Pancreas (tissue), 10 donors: ENCODE measurements at regions not wholly inside any gene's neighbourhood (a gene's known extent, or its start where the extent isn't known, plus 50 kb on each side); places are given as distances from the start of the nearest gene placed in this dataset.

Experiments used
- ATAC-seq, 4 donors: fragments of 200-7000 bp; cut with Tn5 transposase; one replicate each; pipeline versions ENCODE4 v1.8.0 to v1.9.1; 2020; ENCODE audit warnings: mild to moderate bottlenecking in 4 of 4, moderate library complexity in 4 of 4
- DNase-seq, 6 donors: peaks; one replicate each; pipeline ENCODE4 v3.0.0-alpha.2; 2020
- FAIRE-seq: peaks from 2 replicates; lab custom pipeline; 2012; peaks lifted over from hg19 to GRCh38; lab: Jason Lieb, UNC
- H3K27ac ChIP-seq, 4 donors: fragments of 200-600 bp; sonication (generic); 1 replicate in 3 of 4; 2 replicates in 1 of 4; pipeline versions ENCODE4 v1.5.0 to v1.8.0; 2020
- H3K27me3 ChIP-seq, 4 donors: fragments of 200-600 bp; one replicate each; pipeline ENCODE4 v1.8.0; 2021
- H3K36me3 ChIP-seq, 3 donors: fragments of 200-600 bp; sonication (generic) in 1 of 3; one replicate each; pipeline versions ENCODE4 v1.5.0 to v1.8.0; 2020 to 2021
- H3K4me1 ChIP-seq, 3 donors: fragments of 200-600 bp; one replicate each; pipeline ENCODE4 v1.8.0; 2021
- H3K4me3 ChIP-seq, 4 donors: fragments of 200-600 bp; sonication (generic) in 2 of 4; one replicate each; pipeline versions ENCODE4 v1.5.0 to v1.8.0; 2020 to 2021
- H3K9me3 ChIP-seq, 4 donors: fragments of 200-600 bp; one replicate each; pipeline ENCODE4 v1.8.0; 2021
- WGBS, 2 donors: extraction: QIAGEN DNeasy Blood & Tissue Kit; methylation state at CpG; one replicate each; pipeline ENCODE4 v1.1.7; 2013; 5-methylcytosine and 5-hydroxymethylcytosine counted together
- intact Hi-C, 3 donors: fragments of 100-400 bp; cut with DNase I; formaldehyde crosslinking; loops; one replicate each; pipeline versions ENCODE4 v1.11.1 to v1.14.2; 2022
- TF ChIP-seq, protein P1 (sequence below), 4 donors: fragments of 200-600 bp; sonication (generic) in 3 of 4; IDR thresholded peaks; one replicate each; pipeline versions ENCODE4 v1.5.0 to v1.8.0; 2021; ENCODE audit warnings: antibody characterized with exemption in 4 of 4
- donor health status: healthy with polysubstance abuse.
- donor health status: DM: no; HTN: no; CAD: no; lungs with moderate emphysema.
- donor health status: DM: no; HTN: no; CAD: no.
- donor health status: control.
- donor health status: control.
- donor health status: Bipolar disorder and iron deficiency.
- donor health status: DM: yes; HTN: yes; CAD: no.
- donor health status: DM: no; HTN: no; CAD: no.
- donor health status: DM: no; HTN: no; CAD: no.
- donor health status: DM: yes; HTN: yes; CAD: no.

DNA sequence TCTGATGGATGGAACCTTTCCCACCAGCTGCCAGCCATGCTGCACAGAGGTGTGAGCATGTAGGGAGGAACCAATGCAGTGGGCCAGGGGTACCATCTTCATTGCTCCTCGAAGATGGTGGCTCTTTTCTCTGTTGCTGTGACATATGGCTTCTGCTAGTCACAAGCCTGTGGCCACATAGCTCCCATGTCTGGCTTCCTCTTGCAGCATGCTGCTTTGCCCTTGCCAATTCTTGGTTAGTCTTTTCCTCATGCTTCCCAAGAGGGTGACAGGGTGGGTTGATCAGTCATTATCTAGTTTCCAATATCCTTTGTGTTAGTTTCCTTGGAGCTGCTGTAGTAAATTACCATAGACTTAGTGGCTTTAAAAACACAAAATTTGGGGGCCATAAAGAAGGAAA lies 123.4 kb downstream of the ETS2 start:
- FAIRE-seq (no peak), ATAC-seq (no peak), DNase-seq (no peak)
- H3K4me1 ChIP-seq = peaks cover 0 to 5% (median 0%) of the 10 kb centered on the region in 3 donors
- TF ChIP-seq, protein P1, sequence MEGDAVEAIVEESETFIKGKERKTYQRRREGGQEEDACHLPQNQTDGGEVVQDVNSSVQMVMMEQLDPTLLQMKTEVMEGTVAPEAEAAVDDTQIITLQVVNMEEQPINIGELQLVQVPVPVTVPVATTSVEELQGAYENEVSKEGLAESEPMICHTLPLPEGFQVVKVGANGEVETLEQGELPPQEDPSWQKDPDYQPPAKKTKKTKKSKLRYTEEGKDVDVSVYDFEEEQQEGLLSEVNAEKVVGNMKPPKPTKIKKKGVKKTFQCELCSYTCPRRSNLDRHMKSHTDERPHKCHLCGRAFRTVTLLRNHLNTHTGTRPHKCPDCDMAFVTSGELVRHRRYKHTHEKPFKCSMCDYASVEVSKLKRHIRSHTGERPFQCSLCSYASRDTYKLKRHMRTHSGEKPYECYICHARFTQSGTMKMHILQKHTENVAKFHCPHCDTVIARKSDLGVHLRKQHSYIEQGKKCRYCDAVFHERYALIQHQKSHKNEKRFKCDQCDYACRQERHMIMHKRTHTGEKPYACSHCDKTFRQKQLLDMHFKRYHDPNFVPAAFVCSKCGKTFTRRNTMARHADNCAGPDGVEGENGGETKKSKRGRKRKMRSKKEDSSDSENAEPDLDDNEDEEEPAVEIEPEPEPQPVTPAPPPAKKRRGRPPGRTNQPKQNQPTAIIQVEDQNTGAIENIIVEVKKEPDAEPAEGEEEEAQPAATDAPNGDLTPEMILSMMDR (IDR thresholded peaks at IDR 0.05) = no peak
- no peaks in the 10 kb centered on the region for H3K9me3 ChIP-seq
- 65 to 71% methylated on average over 1 of the region's 1 CpG for WGBS, 2 donors
- H3K27me3 ChIP-seq = no peaks in the 10 kb centered on the region
- no peak overlapping the region for H3K4me3 ChIP-seq
- no peak overlapping the region for H3K27ac ChIP-seq
- no peaks in the 10 kb centered on the region for H3K36me3 ChIP-seq
- intact Hi-C loops = no loop called here

DNA sequence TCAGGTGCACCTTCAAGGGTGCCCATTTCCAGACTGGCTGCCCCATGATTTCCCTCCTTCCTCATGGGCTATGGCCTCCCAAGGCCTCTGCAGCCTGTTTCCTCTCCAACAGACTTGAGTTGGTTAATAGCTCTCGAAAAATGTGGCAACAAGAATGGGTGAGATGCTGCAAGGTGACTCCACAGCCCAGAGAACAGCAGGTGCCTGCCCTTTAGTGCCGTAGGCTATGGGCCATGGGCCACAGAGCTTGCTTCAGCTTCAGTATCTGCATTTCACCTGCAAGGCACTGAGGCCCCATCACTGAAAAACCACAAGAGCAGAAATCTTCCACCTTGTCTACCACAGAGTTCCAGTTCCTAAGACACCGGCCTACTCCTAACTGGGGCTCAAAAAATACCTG lies 122.0 kb downstream of the ETS2 start:
- intact Hi-C loops = no loop called here
- DNase-seq = no peak
- TF ChIP-seq, protein P1 (IDR thresholded peaks at IDR 0.05) = no peak
- WGBS, 2 donors = 79 to 81% methylated on average over 3 of the region's 3 CpGs
- Histone ChIP-seq H3K4me3 (no peak overlapping the region), H3K9me3 (no peaks in the 10 kb centered on the region), H3K36me3 (no peaks in the 10 kb centered on the region), H3K4me1 (peaks cover 0 to 5% (median 0%) of the 10 kb centered on the region in 3 donors), H3K27me3 (no peaks in the 10 kb centered on the region), H3K27ac (no peak overlapping the region)
- no peak for ATAC-seq
- no peak for FAIRE-seq

DNA sequence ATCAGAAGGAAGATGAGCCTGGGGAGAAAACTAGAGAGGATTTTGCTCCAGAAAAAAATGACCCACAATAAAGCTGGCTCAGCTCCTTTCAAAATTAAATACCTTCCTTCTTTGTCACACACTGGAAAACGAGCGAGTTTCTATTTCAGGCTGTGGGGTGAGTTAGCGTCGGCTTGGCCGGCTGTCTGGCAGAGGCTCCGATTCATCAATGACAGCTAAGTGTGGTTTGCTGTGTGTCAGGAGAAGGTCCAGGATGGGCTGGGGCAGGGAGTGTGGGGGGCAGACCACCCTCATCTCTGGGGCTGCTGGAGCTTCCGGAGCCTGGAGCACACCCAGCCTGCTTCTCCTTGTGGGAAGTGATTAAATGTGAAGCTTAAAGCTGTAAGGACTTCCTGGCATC lies 120.2 kb downstream of the ETS2 start:
- H3K36me3 ChIP-seq = no peaks in the 10 kb centered on the region
- peak in 3 of 4 donors; percentile 71 to 83 (median 75) for ATAC-seq
- DNase-seq = peak in 1 of 6 donors; percentile 50
- FAIRE-seq = no peak
- H3K27me3 ChIP-seq = no peaks in the 10 kb centered on the region
- peak overlapping the region in 1 of 4 donors; percentile 6 for H3K4me3 ChIP-seq
- TF ChIP-seq, protein P1 (IDR thresholded peaks at IDR 0.05) = no peak
- 16 to 17% methylated on average over 7 of the region's 7 CpGs for WGBS, 2 donors
- peak overlapping the region in 2 of 4 donors; percentile 15 to 26 for H3K27ac ChIP-seq
- peaks cover 0 to 5% (median 0%) of the 10 kb centered on the region in 3 donors for H3K4me1 ChIP-seq
- H3K9me3 ChIP-seq = no peaks in the 10 kb centered on the region
- intact Hi-C loops = no loop called here

DNA sequence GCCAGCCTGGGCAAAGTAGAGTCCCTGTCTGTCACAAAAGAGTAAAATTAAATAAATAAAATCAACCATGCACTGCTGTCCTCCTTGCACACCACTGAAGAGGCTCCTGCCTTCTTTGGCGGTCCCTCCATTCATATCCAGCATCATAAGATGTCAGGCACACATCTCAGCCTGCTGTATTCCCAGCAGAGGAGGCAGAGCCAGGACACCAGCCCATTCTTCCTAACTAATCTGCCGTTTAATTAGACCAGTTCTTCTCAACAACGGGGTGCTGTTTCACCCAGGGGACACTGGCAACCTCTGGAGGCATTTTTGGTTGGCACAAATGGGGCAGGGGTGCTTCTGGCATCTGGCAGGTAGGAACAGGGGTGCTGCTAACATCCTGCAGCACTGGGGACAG lies 119.7 kb downstream of the ETS2 start:
- WGBS, 2 donors = 53 to 56% methylated on average over 3 of the region's 3 CpGs
- no peaks in the 10 kb centered on the region for H3K36me3 ChIP-seq
- intact Hi-C loops = no loop called here
- DNase-seq = no peak
- no peak for ATAC-seq
- H3K4me3 ChIP-seq = peak overlapping the region in 1 of 4 donors; percentile 6
- peaks cover 0 to 5% (median 0%) of the 10 kb centered on the region in 3 donors for H3K4me1 ChIP-seq
- FAIRE-seq = no peak
- no peaks in the 10 kb centered on the region for H3K9me3 ChIP-seq
- TF ChIP-seq, protein P1 (IDR thresholded peaks at IDR 0.05) = no peak
- peak overlapping the region in 2 of 4 donors; percentile 15 to 26 for H3K27ac ChIP-seq
- no peaks in the 10 kb centered on the region for H3K27me3 ChIP-seq

DNA sequence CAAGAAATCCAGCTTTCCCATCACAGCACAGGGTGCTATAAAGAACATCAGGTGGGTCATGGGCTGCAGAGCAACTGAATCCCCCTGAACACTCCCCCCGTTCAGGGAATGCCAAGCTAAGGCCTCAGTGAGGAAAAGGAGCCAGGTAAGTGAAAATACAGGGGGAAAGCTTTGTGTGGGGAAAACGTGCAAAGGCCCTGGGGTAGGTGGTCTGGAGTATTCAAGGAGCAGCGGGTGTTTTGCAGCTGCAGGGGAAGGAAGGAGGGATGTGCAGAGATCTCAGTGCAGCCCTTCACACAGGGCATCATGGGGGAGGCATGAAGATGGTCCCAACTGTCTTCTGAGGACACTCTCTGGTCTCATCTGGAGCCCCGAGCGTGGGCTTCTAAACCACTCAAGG lies 119.2 kb downstream of the ETS2 start:
- Histone ChIP-seq H3K9me3 (no peaks in the 10 kb centered on the region), H3K36me3 (no peaks in the 10 kb centered on the region), H3K27ac (no peak overlapping the region), H3K4me3 (no peak overlapping the region), H3K4me1 (peaks cover 0 to 5% (median 0%) of the 10 kb centered on the region in 3 donors), H3K27me3 (no peaks in the 10 kb centered on the region)
- TF ChIP-seq, protein P1 (IDR thresholded peaks at IDR 0.05) = no peak
- no peak for ATAC-seq
- no peak for FAIRE-seq
- WGBS, 2 donors = 71 to 81% methylated on average over 5 of the region's 5 CpGs
- DNase-seq = no peak
- intact Hi-C loops = no loop called here
